Ammon's horn (tissue), 1 donor: ENCODE measurements at regions not wholly inside any gene's neighbourhood (a gene's known extent, or its start where the extent isn't known, plus 50 kb on each side); places are given as distances from the start of the nearest gene placed in this dataset.
"Not testable (repeated sequence)": the region's sequence is repeated elsewhere in the genome, so short reads cannot be mapped to it uniquely, and the experiment has no call there.

ENCODE experiments used
- DNase-seq: peaks from one replicate; pipeline ENCODE4 v3.0.0-alpha.2; 2016; ENCODE audit warnings: low spot score

- not testable (repeated sequence) for DNase-seq
These were observed 499.8 kb upstream of the IZUMO3 start for GRCh38 chr9:25045469-25045868.

- no peak for DNase-seq
These were observed 484.0 kb upstream of the IZUMO3 start for GRCh38 chr9:25029743-25030142.

GRCh38 chr9:25025686-25026085 is 480.0 kb upstream of the IZUMO3 start:
- DNase-seq, result no peak

- no peak for DNase-seq
These were observed 479.5 kb upstream of the IZUMO3 start for GRCh38 chr9:25025156-25025555.

- DNase-seq, result no peak
These were observed 472.1 kb upstream of the IZUMO3 start for GRCh38 chr9:25017779-25018178.

GRCh38 chr9:25010027-25010662 is 464.4 kb upstream of the IZUMO3 start:
- no peak for DNase-seq

- no peak for DNase-seq
These were observed 458.0 kb upstream of the IZUMO3 start for GRCh38 chr9:25003686-25004085.

GRCh38 chr9:24986331-24986730 is 440.6 kb upstream of the IZUMO3 start:
- no peak for DNase-seq

GRCh38 chr9:24970780-24971179 is 425.1 kb upstream of the IZUMO3 start:
- DNase-seq, result not testable (repeated sequence)

GRCh38 chr9:24961762-24962161 is 416.1 kb upstream of the IZUMO3 start:
- no peak for DNase-seq

GRCh38 chr9:24953070-24953469 is 407.4 kb upstream of the IZUMO3 start:
- DNase-seq, result no peak

GRCh38 chr9:24939109-24939850 is 393.6 kb upstream of the IZUMO3 start:
- no peak for DNase-seq

GRCh38 chr9:24936117-24936516 is 390.4 kb upstream of the IZUMO3 start:
- DNase-seq, result no peak

- no peak for DNase-seq
These were observed 387.1 kb upstream of the IZUMO3 start for GRCh38 chr9:24932785-24933184.

- DNase-seq, result no peak
These were observed 386.2 kb upstream of the IZUMO3 start for GRCh38 chr9:24931894-24932293.

- no peak for DNase-seq
These were observed 367.1 kb upstream of the IZUMO3 start for GRCh38 chr9:24912767-24913166.

- peak; percentile 3 for DNase-seq
These were observed 355.6 kb upstream of the IZUMO3 start for GRCh38 chr9:24901319-24901718.

GRCh38 chr9:24900179-24900578 is 354.5 kb upstream of the IZUMO3 start:
- no peak for DNase-seq

GRCh38 chr9:24899463-24899862 is 353.8 kb upstream of the IZUMO3 start:
- no peak for DNase-seq

GRCh38 chr9:24897826-24898225 is 352.1 kb upstream of the IZUMO3 start:
- DNase-seq, result no peak

GRCh38 chr9:24881361-24881760 is 335.7 kb upstream of the IZUMO3 start:
- no peak for DNase-seq

- DNase-seq, result no peak
These were observed 333.9 kb upstream of the IZUMO3 start for GRCh38 chr9:24879591-24879990.

- DNase-seq, result not testable (repeated sequence)
These were observed 310.9 kb upstream of the IZUMO3 start for GRCh38 chr9:24856601-24857000.
